ENCODE measurements at regions not wholly inside any gene's neighbourhood (a gene's known extent, or its start where the extent isn't known, plus 50 kb on each side); places are given as distances from the start of the nearest gene placed in this dataset.
"Not testable (repeated sequence)": the region's sequence is repeated elsewhere in the genome, so short reads cannot be mapped to it uniquely, and the experiment has no call there.

- H3K36me3 Mint-ChIP-seq = peaks cover 18% of the 10 kb centered on the region
- POLR2A ChIA-PET; DNase-seq (ENCODE audit: low spot score); H3K4me3 Mint-ChIP-seq; H3K27me3 Mint-ChIP-seq (ENCODE audit: low read depth); CTCF ChIA-PET; ATAC-seq; H3K27ac Mint-ChIP-seq: not testable (repeated sequence)
- peaks cover 27% of the 10 kb centered on the region for H3K9me3 Mint-ChIP-seq
- peaks cover 17% of the 10 kb centered on the region for H3K4me1 Mint-ChIP-seq
Measured at GRCh38 chr6:131473303-131473702, 99.7 kb upstream of the ARG1 start.

DNA sequence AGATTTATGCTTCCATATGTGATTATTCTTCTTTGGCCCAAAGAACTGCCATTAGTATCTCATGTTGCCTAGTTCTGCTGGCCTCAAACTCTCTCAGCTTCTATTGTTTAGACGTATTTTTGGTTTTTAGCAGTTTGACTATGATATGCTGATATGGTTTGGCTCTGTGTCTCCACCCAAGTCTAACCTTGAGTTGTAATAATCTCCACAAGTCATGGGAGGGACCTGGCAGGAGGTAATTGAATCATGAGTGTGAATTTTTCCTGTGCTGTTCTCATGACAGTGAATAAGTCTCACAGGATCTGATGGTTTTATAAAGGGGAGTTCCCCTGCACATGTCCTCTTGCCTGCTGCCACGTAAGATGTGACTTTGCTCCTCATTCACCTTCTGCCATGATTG, 96.7 kb upstream of the ARG1 start:
- DNase-seq (ENCODE audit: low spot score) (no peak), ATAC-seq (no peak)
- ChIA-PET CTCF (no interaction called here), POLR2A (no interaction called here)
- Mint-ChIP-seq H3K4me1 (peaks cover 13% of the 10 kb centered on the region), H3K9me3 (peaks cover 27% of the 10 kb centered on the region), H3K27me3 (ENCODE audit: low read depth) (peaks cover 5% of the 10 kb centered on the region; the same call in 1 of the 2 replicates), H3K36me3 (peaks cover 18% of the 10 kb centered on the region), H3K27ac (no peak overlapping the region), H3K4me3 (no peak overlapping the region)
- TF ChIP-seq ATF1 (CRISPR knock-in tag; IDR thresholded peaks at IDR 0.05) = no peak
- no peak for TF ChIP-seq E2F4 (CRISPR knock-in tag; IDR thresholded peaks at IDR 0.05; ENCODE audit: borderline replicate concordance, low read depth)
- no peak for TF ChIP-seq ZNF219 (CRISPR knock-in tag; IDR thresholded peaks at IDR 0.05; ENCODE audit: borderline replicate concordance)
- no peak for TF ChIP-seq JAZF1 (CRISPR knock-in tag; IDR thresholded peaks at IDR 0.05)
- TF ChIP-seq, protein P1, sequence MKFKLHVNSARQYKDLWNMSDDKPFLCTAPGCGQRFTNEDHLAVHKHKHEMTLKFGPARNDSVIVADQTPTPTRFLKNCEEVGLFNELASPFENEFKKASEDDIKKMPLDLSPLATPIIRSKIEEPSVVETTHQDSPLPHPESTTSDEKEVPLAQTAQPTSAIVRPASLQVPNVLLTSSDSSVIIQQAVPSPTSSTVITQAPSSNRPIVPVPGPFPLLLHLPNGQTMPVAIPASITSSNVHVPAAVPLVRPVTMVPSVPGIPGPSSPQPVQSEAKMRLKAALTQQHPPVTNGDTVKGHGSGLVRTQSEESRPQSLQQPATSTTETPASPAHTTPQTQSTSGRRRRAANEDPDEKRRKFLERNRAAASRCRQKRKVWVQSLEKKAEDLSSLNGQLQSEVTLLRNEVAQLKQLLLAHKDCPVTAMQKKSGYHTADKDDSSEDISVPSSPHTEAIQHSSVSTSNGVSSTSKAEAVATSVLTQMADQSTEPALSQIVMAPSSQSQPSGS (CRISPR knock-in tag; IDR thresholded peaks at IDR 0.05; ENCODE audit: borderline replicate concordance, low read depth) = no peak
- TF ChIP-seq, protein P2, sequence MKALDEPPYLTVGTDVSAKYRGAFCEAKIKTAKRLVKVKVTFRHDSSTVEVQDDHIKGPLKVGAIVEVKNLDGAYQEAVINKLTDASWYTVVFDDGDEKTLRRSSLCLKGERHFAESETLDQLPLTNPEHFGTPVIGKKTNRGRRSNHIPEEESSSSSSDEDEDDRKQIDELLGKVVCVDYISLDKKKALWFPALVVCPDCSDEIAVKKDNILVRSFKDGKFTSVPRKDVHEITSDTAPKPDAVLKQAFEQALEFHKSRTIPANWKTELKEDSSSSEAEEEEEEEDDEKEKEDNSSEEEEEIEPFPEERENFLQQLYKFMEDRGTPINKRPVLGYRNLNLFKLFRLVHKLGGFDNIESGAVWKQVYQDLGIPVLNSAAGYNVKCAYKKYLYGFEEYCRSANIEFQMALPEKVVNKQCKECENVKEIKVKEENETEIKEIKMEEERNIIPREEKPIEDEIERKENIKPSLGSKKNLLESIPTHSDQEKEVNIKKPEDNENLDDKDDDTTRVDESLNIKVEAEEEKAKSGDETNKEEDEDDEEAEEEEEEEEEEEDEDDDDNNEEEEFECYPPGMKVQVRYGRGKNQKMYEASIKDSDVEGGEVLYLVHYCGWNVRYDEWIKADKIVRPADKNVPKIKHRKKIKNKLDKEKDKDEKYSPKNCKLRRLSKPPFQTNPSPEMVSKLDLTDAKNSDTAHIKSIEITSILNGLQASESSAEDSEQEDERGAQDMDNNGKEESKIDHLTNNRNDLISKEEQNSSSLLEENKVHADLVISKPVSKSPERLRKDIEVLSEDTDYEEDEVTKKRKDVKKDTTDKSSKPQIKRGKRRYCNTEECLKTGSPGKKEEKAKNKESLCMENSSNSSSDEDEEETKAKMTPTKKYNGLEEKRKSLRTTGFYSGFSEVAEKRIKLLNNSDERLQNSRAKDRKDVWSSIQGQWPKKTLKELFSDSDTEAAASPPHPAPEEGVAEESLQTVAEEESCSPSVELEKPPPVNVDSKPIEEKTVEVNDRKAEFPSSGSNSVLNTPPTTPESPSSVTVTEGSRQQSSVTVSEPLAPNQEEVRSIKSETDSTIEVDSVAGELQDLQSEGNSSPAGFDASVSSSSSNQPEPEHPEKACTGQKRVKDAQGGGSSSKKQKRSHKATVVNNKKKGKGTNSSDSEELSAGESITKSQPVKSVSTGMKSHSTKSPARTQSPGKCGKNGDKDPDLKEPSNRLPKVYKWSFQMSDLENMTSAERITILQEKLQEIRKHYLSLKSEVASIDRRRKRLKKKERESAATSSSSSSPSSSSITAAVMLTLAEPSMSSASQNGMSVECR (CRISPR knock-in tag; IDR thresholded peaks at IDR 0.05; ENCODE audit: borderline replicate concordance) = no peak
- no peak for TF ChIP-seq MYBL2 (CRISPR knock-in tag; IDR thresholded peaks at IDR 0.05)
- TF ChIP-seq ESRRA (CRISPR knock-in tag; IDR thresholded peaks at IDR 0.05; ENCODE audit: borderline replicate concordance) = no peak
- TF ChIP-seq ATF3 (CRISPR knock-in tag; conservative IDR thresholded peaks at IDR 0.05) = no peak
- TF ChIP-seq FOXJ3 (CRISPR knock-in tag; IDR thresholded peaks at IDR 0.05; ENCODE audit: borderline replicate concordance) = no peak
- TF ChIP-seq ZNF416 (CRISPR knock-in tag; IDR thresholded peaks at IDR 0.05) = no peak
- TF ChIP-seq USF1 (CRISPR knock-in tag; IDR thresholded peaks at IDR 0.05) = no peak
- TF ChIP-seq, protein P3, sequence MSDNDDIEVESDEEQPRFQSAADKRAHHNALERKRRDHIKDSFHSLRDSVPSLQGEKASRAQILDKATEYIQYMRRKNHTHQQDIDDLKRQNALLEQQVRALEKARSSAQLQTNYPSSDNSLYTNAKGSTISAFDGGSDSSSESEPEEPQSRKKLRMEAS (CRISPR knock-in tag; IDR thresholded peaks at IDR 0.05) = no peak
- no peak for TF ChIP-seq NFE2L1 (CRISPR knock-in tag; IDR thresholded peaks at IDR 0.05)
- TF ChIP-seq, protein P4, sequence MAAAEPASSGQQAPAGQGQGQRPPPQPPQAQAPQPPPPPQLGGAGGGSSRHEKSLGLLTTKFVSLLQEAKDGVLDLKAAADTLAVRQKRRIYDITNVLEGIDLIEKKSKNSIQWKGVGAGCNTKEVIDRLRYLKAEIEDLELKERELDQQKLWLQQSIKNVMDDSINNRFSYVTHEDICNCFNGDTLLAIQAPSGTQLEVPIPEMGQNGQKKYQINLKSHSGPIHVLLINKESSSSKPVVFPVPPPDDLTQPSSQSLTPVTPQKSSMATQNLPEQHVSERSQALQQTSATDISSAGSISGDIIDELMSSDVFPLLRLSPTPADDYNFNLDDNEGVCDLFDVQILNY (CRISPR knock-in tag; IDR thresholded peaks at IDR 0.05) = no peak
- TF ChIP-seq ZMAT4 (CRISPR knock-in tag; IDR thresholded peaks at IDR 0.05) = no peak
- TF ChIP-seq, protein P5, sequence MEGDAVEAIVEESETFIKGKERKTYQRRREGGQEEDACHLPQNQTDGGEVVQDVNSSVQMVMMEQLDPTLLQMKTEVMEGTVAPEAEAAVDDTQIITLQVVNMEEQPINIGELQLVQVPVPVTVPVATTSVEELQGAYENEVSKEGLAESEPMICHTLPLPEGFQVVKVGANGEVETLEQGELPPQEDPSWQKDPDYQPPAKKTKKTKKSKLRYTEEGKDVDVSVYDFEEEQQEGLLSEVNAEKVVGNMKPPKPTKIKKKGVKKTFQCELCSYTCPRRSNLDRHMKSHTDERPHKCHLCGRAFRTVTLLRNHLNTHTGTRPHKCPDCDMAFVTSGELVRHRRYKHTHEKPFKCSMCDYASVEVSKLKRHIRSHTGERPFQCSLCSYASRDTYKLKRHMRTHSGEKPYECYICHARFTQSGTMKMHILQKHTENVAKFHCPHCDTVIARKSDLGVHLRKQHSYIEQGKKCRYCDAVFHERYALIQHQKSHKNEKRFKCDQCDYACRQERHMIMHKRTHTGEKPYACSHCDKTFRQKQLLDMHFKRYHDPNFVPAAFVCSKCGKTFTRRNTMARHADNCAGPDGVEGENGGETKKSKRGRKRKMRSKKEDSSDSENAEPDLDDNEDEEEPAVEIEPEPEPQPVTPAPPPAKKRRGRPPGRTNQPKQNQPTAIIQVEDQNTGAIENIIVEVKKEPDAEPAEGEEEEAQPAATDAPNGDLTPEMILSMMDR (IDR thresholded peaks at IDR 0.05) = no peak
- TF ChIP-seq ZNF138 (CRISPR knock-in tag; conservative IDR thresholded peaks at IDR 0.05) = no peak
- TF ChIP-seq RORB (CRISPR knock-in tag; IDR thresholded peaks at IDR 0.05) = no peak
- TF ChIP-seq RELA (CRISPR knock-in tag; IDR thresholded peaks at IDR 0.05; ENCODE audit: borderline replicate concordance) = no peak

- H3K4me3 Mint-ChIP-seq; H3K27ac Mint-ChIP-seq; ATAC-seq; CTCF ChIA-PET; H3K27me3 Mint-ChIP-seq (ENCODE audit: low read depth); DNase-seq (ENCODE audit: low spot score); POLR2A ChIA-PET: not testable (repeated sequence)
- peaks cover 13% of the 10 kb centered on the region for H3K4me1 Mint-ChIP-seq
- peaks cover 18% of the 10 kb centered on the region for H3K36me3 Mint-ChIP-seq
- H3K9me3 Mint-ChIP-seq = peaks cover 24% of the 10 kb centered on the region
Measured at GRCh38 chr6:131478740-131479211, 94.2 kb upstream of the ARG1 start.
